HG02623 (cell line): ENCODE measurements at regions not wholly inside any gene's neighbourhood (a gene's known extent, or its start where the extent isn't known, plus 50 kb on each side); places are given as distances from the start of the nearest gene placed in this dataset.
"Not testable (repeated sequence)": the region's sequence is repeated elsewhere in the genome, so short reads cannot be mapped to it uniquely, and the experiment has no call there.

Experiments
- ATAC-seq: cut with Tn5 transposase; IDR thresholded peaks from one replicate; pipeline ENCODE4 v1.9.1; 2021; ENCODE audit warnings: moderate library complexity; ENCODE audit not compliant: unreplicated experiment

GRCh38 chr3:31321620-31322019 lies 211.1 kb upstream of the STT3B start:
- ATAC-seq = no peak

DNA sequence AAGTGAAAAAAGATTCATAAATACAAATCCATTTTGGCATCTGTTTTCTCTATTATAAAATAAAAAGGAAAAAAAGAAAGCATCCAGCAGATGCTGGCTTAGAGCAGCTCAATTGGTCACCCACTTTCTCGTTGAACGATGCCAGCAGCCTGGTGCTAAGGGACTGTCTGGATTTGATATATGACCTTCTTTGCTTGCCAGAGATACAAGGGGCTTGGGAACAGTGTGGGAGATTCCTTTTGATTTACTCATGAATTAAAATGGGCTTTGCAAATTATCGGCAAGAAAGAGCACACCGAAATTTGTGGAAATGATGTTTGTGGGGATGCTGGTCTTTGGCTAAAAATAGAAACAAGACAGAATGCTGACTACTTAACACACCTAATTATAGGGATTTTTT lies 210.3 kb upstream of the STT3B start:
- no peak for ATAC-seq

DNA sequence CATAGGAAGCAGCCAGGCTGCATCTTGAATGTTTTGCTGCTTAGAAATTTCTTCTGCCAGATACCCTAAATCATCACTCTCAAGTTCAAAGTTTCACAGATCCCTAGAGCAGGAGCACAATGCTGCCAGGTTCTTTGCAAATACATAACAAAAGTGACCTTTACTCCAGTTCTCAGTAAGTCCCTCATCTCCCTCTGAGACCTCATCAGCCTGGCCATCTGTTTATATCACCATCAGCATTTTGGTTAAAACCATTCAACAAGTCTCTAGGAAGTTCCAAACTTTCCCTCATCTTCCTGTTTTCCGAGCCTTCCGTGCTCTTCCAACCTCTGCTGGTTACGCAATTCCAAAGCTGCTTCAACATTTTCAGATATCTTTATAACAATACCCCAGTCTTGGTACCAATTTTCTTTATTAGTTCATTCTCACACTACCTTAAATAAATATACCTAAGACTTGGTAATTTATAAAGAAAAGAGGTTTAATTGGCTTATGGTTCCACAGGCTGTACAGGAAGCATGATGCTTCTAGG lies 204.8 kb upstream of the STT3B start:
- ATAC-seq = not testable (repeated sequence)

DNA sequence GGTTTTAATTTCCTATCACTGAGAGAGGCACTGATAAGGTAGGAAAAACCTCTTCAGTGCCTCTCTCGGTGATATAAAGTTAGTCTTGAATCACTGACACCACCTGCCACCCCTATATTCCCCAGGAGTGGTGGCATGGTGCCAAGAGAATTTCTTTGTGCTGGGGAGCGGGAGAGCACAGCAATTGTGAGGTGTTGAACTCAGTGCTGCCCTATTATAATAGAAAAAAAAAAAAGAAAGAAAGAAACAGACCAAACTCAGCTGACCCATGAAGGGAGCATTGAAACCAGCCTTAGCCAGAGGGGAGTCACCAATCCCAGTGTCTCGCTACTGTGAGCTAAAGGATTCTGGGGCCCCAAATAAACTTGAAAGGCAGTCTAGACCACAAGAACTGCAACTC lies 201.4 kb upstream of the STT3B start:
- ATAC-seq = no peak

DNA sequence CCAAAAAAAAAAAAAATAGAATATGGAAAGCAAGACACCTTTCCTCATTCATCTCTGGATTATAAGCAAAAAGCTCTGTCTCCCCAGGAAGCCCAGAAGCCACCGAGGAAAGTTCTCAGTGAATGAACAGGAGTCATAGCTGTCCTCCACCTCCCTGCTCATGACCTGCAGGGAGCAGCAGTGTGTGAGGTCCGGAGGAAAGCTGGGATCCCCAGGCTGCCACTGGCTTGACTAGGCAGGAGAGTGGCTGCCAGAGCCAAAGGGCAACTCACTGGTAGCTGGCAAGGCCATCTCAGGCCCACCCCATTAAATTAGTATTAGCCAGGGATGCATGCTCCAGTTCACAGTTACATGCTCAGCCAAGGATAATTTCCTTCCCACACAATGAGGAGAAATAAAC lies 191.6 kb upstream of the STT3B start:
- no peak for ATAC-seq

DNA sequence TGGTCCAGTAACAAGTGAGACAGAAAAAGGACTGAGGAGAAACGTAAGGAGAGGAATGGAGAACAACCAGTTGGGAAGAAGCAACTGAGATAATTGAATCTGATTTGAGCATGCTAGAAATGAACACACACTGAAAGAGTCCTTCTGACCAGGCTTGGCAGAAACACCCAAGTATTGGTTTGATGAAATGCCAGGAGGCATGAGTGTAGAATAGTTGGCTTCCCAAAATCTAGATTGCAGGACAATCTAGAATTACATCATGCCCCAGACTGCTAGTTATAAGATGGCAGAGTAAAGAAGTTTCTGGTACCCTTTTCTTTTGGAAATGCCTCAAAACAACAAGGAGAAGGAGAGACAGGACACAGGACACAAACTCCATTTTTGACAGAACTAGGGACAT lies 189.7 kb upstream of the STT3B start:
- ATAC-seq = no peak

DNA sequence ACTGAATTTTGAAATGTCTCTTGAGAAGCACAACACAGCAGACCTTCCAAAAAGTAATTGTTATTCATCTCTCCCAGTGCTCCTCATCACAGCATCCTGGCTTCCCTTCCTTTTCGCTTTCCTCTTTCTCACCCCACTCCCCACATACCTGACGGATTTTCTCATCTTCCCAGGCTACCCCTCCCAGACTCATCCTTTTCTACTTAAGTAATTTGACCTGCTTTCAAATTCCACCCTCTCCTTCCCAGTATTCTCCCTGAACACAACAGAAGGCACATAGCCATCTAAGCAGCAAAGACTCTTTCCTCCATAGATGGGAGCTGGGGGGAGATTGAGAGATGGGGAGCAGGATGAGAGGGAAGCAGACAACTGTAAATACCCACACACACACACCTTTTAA lies 187.1 kb upstream of the STT3B start:
- ATAC-seq = no peak

DNA sequence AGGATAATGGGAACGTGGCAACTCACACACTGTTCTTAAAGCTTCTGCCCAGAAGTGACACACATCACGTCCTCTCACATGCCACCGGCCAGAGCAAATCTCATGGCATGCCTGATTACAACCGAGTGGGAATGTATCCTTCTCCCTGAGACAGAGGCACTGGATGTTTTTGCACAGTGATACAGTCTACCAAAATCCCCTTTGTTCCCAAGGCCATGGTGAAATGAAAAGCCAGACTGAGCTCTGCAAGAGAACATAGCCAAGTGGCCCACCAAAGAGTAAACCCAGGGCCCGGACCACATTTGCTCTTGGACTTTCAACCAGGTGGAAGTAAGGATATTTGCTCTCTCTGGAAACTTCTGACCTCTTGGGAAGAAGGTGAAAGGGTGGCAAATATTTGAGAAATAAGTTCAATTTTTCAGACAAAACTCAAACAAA lies 186.2 kb upstream of the STT3B start:
- no peak for ATAC-seq

- no peak for ATAC-seq
Observed at GRCh38 chr3:31349001-31349748, 183.6 kb upstream of the STT3B start.

DNA sequence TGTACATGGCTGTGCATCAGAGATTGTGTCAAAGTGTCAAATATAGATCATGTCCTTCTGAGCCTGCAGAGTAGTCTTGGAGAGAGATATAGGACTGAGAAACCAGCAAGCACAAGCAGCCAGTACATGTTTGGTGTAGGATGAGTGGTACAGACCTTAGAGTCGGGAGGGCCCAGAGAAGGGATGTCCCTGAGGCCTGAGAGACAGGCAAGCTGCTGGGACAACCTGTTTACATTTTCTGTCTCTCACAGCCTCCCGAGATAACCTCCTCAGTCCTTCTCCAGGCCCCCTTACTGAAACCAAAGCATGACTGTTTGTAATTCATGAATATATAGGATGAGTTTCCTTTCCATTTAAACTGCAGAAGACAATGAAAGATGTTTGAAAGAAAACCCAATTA lies 182.4 kb upstream of the STT3B start:
- ATAC-seq = no peak

- no peak for ATAC-seq
Observed at GRCh38 chr3:31352331-31352730, 180.4 kb upstream of the STT3B start.

DNA sequence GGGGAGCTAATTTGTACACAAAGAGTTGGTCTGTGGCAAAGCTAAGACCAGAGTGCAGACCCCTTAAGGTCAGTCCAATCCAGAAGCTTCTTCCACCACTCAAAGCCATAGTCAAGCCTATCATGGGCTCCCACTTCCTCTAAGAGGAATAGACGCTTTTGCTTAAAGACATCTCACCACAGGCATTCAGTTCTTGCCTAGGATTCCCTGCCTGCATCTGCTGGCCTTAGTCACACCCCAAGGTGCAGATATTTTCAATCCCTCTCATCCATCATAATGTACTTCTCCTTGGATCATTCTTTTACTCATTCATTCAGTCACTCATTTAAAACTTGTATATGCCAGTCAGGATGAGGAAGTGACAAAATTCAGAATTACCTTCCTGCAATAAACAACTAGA lies 179.6 kb upstream of the STT3B start:
- no peak for ATAC-seq

GRCh38 chr3:31354373-31354772 lies 178.4 kb upstream of the STT3B start:
- ATAC-seq = no peak

- ATAC-seq = no peak
Observed at GRCh38 chr3:31355807-31356206, 176.9 kb upstream of the STT3B start.

DNA sequence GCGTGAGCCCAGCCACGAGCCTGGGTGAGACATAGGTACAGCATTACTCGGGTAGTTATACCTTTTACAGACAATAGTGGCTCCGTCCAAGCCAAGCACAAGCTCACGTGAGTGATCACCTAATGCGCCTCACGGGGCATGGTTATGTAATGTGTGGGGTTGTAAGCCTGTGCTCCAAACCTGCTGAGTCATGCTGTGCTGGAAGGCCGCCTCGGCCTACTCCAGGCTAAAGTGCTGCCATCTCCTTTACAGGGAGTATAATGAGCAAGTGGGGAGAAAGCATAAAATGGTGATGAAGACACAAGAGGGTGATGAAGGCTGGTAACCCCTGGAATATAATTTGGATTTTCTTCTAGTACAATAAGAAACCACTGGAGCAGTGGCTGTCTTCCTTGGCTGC lies 175.8 kb upstream of the STT3B start:
- no peak for ATAC-seq

GRCh38 chr3:31357451-31357850 lies 175.3 kb upstream of the STT3B start:
- ATAC-seq = no peak

GRCh38 chr3:31358473-31359070 lies 174.2 kb upstream of the STT3B start:
- ATAC-seq = no peak

- no peak for ATAC-seq
Observed at GRCh38 chr3:31361371-31362273, 171.1 kb upstream of the STT3B start.

DNA sequence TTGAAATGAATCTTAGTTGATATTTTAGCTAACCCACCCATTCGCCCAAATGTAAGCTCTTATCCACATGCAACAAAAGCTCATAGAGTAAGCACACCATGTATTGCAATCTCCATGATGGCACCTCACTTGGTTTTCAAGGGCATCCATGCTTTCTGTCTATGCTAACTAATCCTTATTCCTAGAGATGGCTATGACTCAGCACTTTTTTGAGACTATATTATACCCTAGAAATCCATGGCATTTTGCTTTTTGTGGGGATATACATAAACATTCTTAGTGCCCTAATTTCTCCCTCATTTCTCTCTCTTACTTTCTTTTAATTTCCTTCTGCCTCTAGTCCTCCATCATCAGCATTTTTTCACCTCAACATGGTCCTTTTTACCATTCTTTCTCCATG lies 168.5 kb upstream of the STT3B start:
- ATAC-seq = no peak

DNA sequence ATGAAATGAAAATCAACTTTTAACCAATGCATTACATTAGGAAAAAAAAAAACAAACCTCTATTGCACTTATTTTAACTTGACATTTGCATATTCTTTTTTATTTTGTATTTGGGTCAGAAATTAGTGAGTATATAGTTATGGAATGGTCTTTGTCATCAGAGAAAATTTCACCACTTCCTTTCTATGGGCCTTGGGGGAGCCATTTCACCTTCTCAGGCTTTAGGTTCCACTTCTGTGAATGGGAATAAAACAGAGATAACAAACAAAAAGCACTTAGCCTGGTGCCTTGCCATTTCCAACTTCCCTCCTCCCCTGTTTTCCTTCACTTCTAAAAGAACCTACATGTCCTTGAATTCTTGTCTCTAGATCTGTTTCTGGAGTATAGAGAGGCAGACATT lies 168.0 kb upstream of the STT3B start:
- ATAC-seq = no peak

- no peak for ATAC-seq
Observed at GRCh38 chr3:31367518-31367917, 165.2 kb upstream of the STT3B start.
